Neural progenitor cell (in vitro differentiated cells): ENCODE measurements at regions not wholly inside any gene's neighbourhood (a gene's known extent, or its start where the extent isn't known, plus 50 kb on each side); places are given as distances from the start of the nearest gene placed in this dataset.

Experiments used
- EZH2 ChIP-seq: fragments of 200-600 bp; sonication (generic); IDR thresholded peaks from 2 replicates; pipeline ENCODE4 v1.6.1; 2017; ENCODE audit warnings: antibody characterized with exemption, mild to moderate bottlenecking, moderate library complexity
- EZH2phosphoT487 ChIP-seq: fragments of 200-600 bp; sonication (generic); IDR thresholded peaks from 2 replicates; pipeline ENCODE4 v1.6.1; 2017; ENCODE audit warnings: antibody characterized with exemption
- TF ChIP-seq, protein P1 (sequence below): fragments of 200-600 bp; sonication (generic); IDR thresholded peaks from 2 replicates; pipeline ENCODE4 v1.5.1; 2017; ENCODE audit warnings: antibody characterized with exemption, mild to moderate bottlenecking

DNA sequence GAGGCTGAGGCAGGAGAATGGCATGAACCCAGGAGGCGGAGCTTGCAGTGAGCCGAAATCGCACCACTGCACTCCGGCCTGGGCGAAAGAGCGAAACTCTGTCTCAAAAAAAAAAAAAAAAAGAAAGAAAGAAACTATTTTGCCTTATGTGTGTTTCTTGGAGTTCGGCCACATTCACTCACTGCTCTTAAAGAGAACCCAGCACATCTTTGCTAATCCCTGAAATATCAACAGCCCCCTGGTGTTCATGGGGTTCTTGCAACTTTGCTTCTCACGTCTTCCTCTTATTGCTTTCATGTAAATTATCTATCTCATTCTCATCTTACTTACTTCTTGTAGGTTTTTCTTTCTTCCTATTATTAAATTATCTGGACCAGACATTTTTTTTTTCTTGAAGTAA is 126.3 kb upstream of the ASTN2 start:
- TF ChIP-seq, protein P1, sequence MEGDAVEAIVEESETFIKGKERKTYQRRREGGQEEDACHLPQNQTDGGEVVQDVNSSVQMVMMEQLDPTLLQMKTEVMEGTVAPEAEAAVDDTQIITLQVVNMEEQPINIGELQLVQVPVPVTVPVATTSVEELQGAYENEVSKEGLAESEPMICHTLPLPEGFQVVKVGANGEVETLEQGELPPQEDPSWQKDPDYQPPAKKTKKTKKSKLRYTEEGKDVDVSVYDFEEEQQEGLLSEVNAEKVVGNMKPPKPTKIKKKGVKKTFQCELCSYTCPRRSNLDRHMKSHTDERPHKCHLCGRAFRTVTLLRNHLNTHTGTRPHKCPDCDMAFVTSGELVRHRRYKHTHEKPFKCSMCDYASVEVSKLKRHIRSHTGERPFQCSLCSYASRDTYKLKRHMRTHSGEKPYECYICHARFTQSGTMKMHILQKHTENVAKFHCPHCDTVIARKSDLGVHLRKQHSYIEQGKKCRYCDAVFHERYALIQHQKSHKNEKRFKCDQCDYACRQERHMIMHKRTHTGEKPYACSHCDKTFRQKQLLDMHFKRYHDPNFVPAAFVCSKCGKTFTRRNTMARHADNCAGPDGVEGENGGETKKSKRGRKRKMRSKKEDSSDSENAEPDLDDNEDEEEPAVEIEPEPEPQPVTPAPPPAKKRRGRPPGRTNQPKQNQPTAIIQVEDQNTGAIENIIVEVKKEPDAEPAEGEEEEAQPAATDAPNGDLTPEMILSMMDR, result no peak
- TF ChIP-seq EZH2 (no peak), EZH2phosphoT487 (no peak)
